ENCODE measurements at regions not wholly inside any gene's neighbourhood (a gene's known extent, or its start where the extent isn't known, plus 50 kb on each side); places are given as distances from the start of the nearest gene placed in this dataset.
A peak's percentile ranks its signal among the peaks of the same experiment; 100 is the strongest.
"Not testable (repeated sequence)": the region's sequence is repeated elsewhere in the genome, so short reads cannot be mapped to it uniquely, and the experiment has no call there.

GRCh38 chr15:28789401-28790114 lies 58.9 kb downstream of the GOLGA6L7 start:
- DNase-seq (ENCODE audit: low read depth in 2 of 3, low spot score in 2 of 3), result peak in 1 of 3 experiments; percentile 12

GRCh38 chr15:28788649-28789400 lies 59.6 kb downstream of the GOLGA6L7 start:
- not testable (repeated sequence) for DNase-seq (ENCODE audit: low read depth in 2 of 3, low spot score in 2 of 3)

- DNase-seq (ENCODE audit: low read depth in 2 of 3, low spot score in 2 of 3), result not testable (repeated sequence)
Measured at GRCh38 chr15:28788176-28788575, 60.3 kb downstream of the GOLGA6L7 start.

GRCh38 chr15:28786521-28786920 lies 61.9 kb downstream of the GOLGA6L7 start:
- DNase-seq (ENCODE audit: low read depth in 2 of 3, low spot score in 2 of 3), result no peak

GRCh38 chr15:28784347-28785163 lies 63.9 kb downstream of the GOLGA6L7 start:
- DNase-seq (ENCODE audit: low read depth in 2 of 3, low spot score in 2 of 3), result not testable (repeated sequence)

GRCh38 chr15:28783873-28784272 lies 64.6 kb downstream of the GOLGA6L7 start:
- no peak for DNase-seq (ENCODE audit: low read depth in 2 of 3, low spot score in 2 of 3)

- DNase-seq (ENCODE audit: low read depth in 2 of 3, low spot score in 2 of 3), result no peak
Measured at GRCh38 chr15:28783466-28783865, 65.0 kb downstream of the GOLGA6L7 start.

GRCh38 chr15:28778397-28778796 lies 66.2 kb upstream of the GOLGA8M start:
- not testable (repeated sequence) for DNase-seq (ENCODE audit: low read depth in 2 of 3, low spot score in 2 of 3)

- not testable (repeated sequence) for DNase-seq (ENCODE audit: low read depth in 2 of 3, low spot score in 2 of 3)
Measured at GRCh38 chr15:28772857-28773256, 60.6 kb upstream of the GOLGA8M start.

Data from activated CD8-positive, alpha-beta memory T cell treated with anti-CD3 and anti-CD28 coated beads for 48 hours (primary cell).